MM.1S (cell line): ENCODE measurements at regions not wholly inside any gene's neighbourhood (a gene's known extent, or its start where the extent isn't known, plus 50 kb on each side); places are given as distances from the start of the nearest gene placed in this dataset.

Experiments used
- DNase-seq: peaks from one replicate; pipeline ENCODE4 v3.0.0-alpha.2; 2015
- H2AFZ ChIP-seq: fragments of 300-600 bp; sonication (generic); 2 replicates; pipeline ENCODE4 v1.6.0; 2016; ENCODE audit warnings: antibody characterized with exemption, low read length
- H3F3A ChIP-seq: fragments of 300-600 bp; sonication (generic); 2 replicates; pipeline ENCODE4 v1.6.1; 2016; ENCODE audit warnings: mild to moderate bottlenecking, antibody characterized with exemption, low read length, moderate library complexity, mixed read lengths; ENCODE audit not compliant: insufficient read depth
- H3K27ac ChIP-seq: fragments of 300-600 bp; sonication (generic); 2 replicates; pipeline ENCODE4 v1.5.1; 2016; ENCODE audit warnings: mild to moderate bottlenecking, low read length
- H3K27me3 ChIP-seq: fragments of 300-600 bp; sonication (generic); replicated peaks from 2 replicates; pipeline ENCODE4 v1.6.0; 2016; ENCODE audit warnings: low read length; ENCODE audit not compliant: insufficient read depth
- H3K36me3 ChIP-seq: fragments of 300-600 bp; sonication (generic); replicated peaks from 2 replicates; pipeline ENCODE4 v1.6.1; 2016; ENCODE audit warnings: mild to moderate bottlenecking, low read length, mixed read lengths; ENCODE audit not compliant: insufficient read depth
- H3K4me1 ChIP-seq: fragments of 300-600 bp; sonication (generic); 2 replicates; pipeline ENCODE4 v1.6.1; 2016; ENCODE audit warnings: low read length, mixed read lengths
- H3K4me2 ChIP-seq: fragments of 300-600 bp; sonication (generic); 2 replicates; pipeline ENCODE4 v1.6.0; 2016; ENCODE audit warnings: low read depth, low read length
- H3K4me3 ChIP-seq: fragments of 300-600 bp; sonication (generic); 2 replicates; pipeline ENCODE4 v1.5.1; 2016; ENCODE audit warnings: low read length, mixed read lengths
- H3K79me2 ChIP-seq: fragments of 300-600 bp; sonication (generic); 2 replicates; pipeline ENCODE4 v1.6.1; 2016; ENCODE audit warnings: mixed run types, low read length, mixed read lengths
- H3K9ac ChIP-seq: fragments of 300-600 bp; sonication (generic); 2 replicates; pipeline ENCODE4 v1.6.1; 2016; ENCODE audit warnings: low read length, mixed read lengths
- H3K9me2 ChIP-seq: fragments of 300-600 bp; sonication (generic); replicated peaks from 2 replicates; pipeline ENCODE4 v1.6.1; 2016; ENCODE audit warnings: mild to moderate bottlenecking, low read length, mixed read lengths; ENCODE audit not compliant: insufficient read depth
- H3K9me3 ChIP-seq: fragments of 300-600 bp; sonication (generic); replicated peaks from 2 replicates; pipeline ENCODE4 v1.6.1; 2016; ENCODE audit warnings: mild to moderate bottlenecking, low read length, mixed read lengths; ENCODE audit not compliant: insufficient read depth
- H4K20me1 ChIP-seq: fragments of 300-600 bp; sonication (generic); 2 replicates; pipeline ENCODE4 v1.6.1; 2016; ENCODE audit warnings: mild to moderate bottlenecking, low read length, moderate library complexity, mixed read lengths; ENCODE audit not compliant: insufficient read depth
- CTCF ChIP-seq: fragments of 300-600 bp; sonication (generic); IDR thresholded peaks from 2 replicates; pipeline ENCODE4 v1.5.1; 2016; ENCODE audit warnings: antibody characterized with exemption, low read length, mixed read lengths
- EZH2 ChIP-seq: fragments of 300-600 bp; sonication (generic); optimal IDR thresholded peaks from 2 replicates; pipeline ENCODE3; 2017; ENCODE audit warnings: low read depth, mild to moderate bottlenecking, antibody characterized with exemption, low read length, mixed read lengths
- EZH2phosphoT487 ChIP-seq: fragments of 300-600 bp; sonication (generic); IDR thresholded peaks from 2 replicates; pipeline ENCODE4 v1.6.1; 2018; ENCODE audit warnings: antibody characterized with exemption, low read length

GRCh38 chr1:57615956-57616355, 192.1 kb upstream of the DAB1 start:
- DNase-seq = no peak
- Histone ChIP-seq H3K4me2 (no peak overlapping the region), H3K4me3 (no peak overlapping the region), H3K9ac (no peak overlapping the region), H2AFZ (no peak overlapping the region), H4K20me1 (no peaks in the 10 kb centered on the region), H3K79me2 (no peaks in the 10 kb centered on the region), H3F3A (no peaks in the 10 kb centered on the region), H3K27me3 (no peaks in the 10 kb centered on the region), H3K9me2 (no peaks in the 10 kb centered on the region), H3K36me3 (no peaks in the 10 kb centered on the region), H3K27ac (no peak overlapping the region), H3K9me3 (no peaks in the 10 kb centered on the region), H3K4me1 (no peaks in the 10 kb centered on the region)
- TF ChIP-seq CTCF = no peak
- no peak for TF ChIP-seq EZH2phosphoT487
- no peak for TF ChIP-seq EZH2

GRCh38 chr1:57612833-57613232, 189.0 kb upstream of the DAB1 start:
- TF ChIP-seq CTCF = no peak
- H3K27me3 ChIP-seq = no peaks in the 10 kb centered on the region
- no peak overlapping the region for H3K9ac ChIP-seq
- H3K27ac ChIP-seq = no peak overlapping the region
- no peak overlapping the region for H3K4me2 ChIP-seq
- no peaks in the 10 kb centered on the region for H3K4me1 ChIP-seq
- no peak overlapping the region for H2AFZ ChIP-seq
- H3K9me3 ChIP-seq = no peaks in the 10 kb centered on the region
- H3K79me2 ChIP-seq = no peaks in the 10 kb centered on the region
- H3K4me3 ChIP-seq = no peak overlapping the region
- H4K20me1 ChIP-seq = no peaks in the 10 kb centered on the region
- no peaks in the 10 kb centered on the region for H3K9me2 ChIP-seq
- H3K36me3 ChIP-seq = no peaks in the 10 kb centered on the region
- DNase-seq = no peak
- H3F3A ChIP-seq = no peaks in the 10 kb centered on the region

- Histone ChIP-seq H3K36me3 (no peaks in the 10 kb centered on the region), H3K4me2 (no peak overlapping the region), H4K20me1 (no peaks in the 10 kb centered on the region), H3K4me1 (no peaks in the 10 kb centered on the region), H3K27me3 (no peaks in the 10 kb centered on the region), H3K9ac (no peak overlapping the region), H3K9me3 (no peaks in the 10 kb centered on the region), H2AFZ (no peak overlapping the region), H3K27ac (no peak overlapping the region), H3K79me2 (no peaks in the 10 kb centered on the region), H3K4me3 (no peak overlapping the region), H3F3A (no peaks in the 10 kb centered on the region), H3K9me2 (no peaks in the 10 kb centered on the region)
- no peak for DNase-seq
- TF ChIP-seq EZH2phosphoT487 (no peak), EZH2 (no peak), CTCF (no peak)
Measured at GRCh38 chr1:57605933-57606332, 182.1 kb upstream of the DAB1 start.

- Histone ChIP-seq H3K9ac (no peak overlapping the region), H3K27me3 (no peaks in the 10 kb centered on the region), H3F3A (no peaks in the 10 kb centered on the region), H4K20me1 (no peaks in the 10 kb centered on the region), H3K4me3 (no peak overlapping the region), H3K79me2 (no peaks in the 10 kb centered on the region), H3K4me2 (no peak overlapping the region), H3K4me1 (no peaks in the 10 kb centered on the region), H3K9me2 (no peaks in the 10 kb centered on the region), H3K27ac (no peak overlapping the region), H3K36me3 (no peaks in the 10 kb centered on the region), H2AFZ (no peak overlapping the region), H3K9me3 (no peaks in the 10 kb centered on the region)
- no peak for TF ChIP-seq EZH2phosphoT487
- TF ChIP-seq EZH2 = no peak
- TF ChIP-seq CTCF = no peak
- DNase-seq = no peak
Measured at GRCh38 chr1:57603696-57604095, 179.8 kb upstream of the DAB1 start.
